Left renal cortex interstitium (tissue), 4 donors: ENCODE measurements at regions not wholly inside any gene's neighbourhood (a gene's known extent, or its start where the extent isn't known, plus 50 kb on each side); places are given as distances from the start of the nearest gene placed in this dataset.

ENCODE experiments used
- DNase-seq, 4 donors: peaks; one replicate each; pipeline ENCODE4 v3.0.0-alpha.2; 2013; ENCODE audit warnings: low read depth in 4 of 4, low spot score in 2 of 4, missing footprints in 1 of 4

DNA sequence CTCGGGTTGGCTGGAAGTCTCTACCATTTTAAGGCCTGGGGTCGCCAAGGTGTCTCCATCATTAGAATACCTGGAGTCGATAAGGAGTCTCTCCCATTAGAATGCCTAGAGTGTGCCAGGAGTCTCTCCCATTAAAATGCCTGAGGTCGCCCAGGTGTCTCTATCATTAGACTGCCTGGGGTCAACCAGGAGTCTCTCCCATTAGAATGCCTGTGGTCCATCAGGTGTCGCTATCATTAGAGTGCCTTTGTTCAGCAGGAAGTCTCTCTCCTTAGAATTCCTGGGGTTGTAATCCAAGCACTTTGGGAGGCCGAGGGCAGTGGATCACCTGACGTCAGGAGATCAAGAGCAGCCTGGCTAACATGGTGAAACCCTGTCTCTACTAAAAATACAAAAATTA lies 1533.0 kb downstream of the UQCRFS1 start:
- no peak for DNase-seq

DNA sequence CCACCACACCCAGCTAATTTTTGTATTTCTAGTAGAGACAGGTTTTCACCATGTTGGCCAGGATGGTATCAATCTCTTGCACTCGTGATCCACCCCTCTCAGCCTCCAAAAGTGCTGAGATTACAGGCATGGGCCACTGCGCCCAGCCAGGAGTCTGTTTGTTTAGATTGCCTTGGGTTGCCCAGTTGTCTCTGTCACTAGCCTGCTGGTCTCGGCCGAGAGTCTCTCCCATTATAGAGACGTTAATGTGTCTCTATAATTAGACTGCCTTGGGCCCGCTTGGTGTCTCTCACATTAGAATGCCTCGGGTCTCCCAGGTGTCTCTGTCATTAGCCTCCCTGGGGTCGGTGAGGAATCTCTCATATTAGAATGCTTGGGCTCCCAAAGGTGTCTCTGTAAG lies 1533.6 kb downstream of the UQCRFS1 start:
- DNase-seq: no peak

DNA sequence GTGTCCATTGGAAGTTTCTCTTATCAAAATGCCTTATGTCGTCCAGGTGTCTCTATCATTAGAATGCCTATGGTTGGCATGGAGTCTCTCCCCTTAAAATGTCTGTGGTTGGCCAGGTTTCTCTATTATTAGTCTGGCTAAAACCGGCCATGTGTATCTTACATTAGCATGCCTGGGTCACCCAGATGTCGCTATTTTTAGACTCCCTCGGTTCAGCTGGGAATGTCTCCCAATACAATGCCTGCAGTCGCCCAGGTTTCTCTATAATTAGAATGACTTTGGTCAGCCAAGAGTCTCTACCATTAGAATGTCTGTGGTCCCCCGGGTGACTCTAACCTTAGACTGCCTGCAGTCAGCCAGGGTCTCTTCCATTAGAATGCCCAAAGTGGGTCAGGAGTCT lies 1536.1 kb downstream of the UQCRFS1 start:
- no peak for DNase-seq

DNA sequence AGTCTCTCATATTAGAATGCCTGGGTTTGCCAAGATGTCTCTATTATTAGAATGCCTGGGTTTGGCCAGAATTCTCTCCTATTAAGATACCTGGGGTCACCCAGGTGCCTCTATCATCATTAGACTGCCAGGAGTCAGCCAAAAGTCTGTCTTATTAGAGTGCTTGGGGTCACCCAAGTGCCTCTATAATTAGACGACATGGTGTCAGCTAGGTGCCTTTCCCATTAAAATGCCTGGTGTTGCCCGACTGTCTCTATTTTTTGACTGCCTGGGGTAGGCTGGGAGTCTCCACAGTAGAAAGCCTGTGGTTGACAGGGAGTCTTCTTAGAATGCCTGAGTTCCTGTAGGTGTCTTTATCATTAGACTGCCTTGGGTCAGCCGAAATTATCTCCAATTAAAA lies 1536.6 kb downstream of the UQCRFS1 start:
- no peak for DNase-seq

DNA sequence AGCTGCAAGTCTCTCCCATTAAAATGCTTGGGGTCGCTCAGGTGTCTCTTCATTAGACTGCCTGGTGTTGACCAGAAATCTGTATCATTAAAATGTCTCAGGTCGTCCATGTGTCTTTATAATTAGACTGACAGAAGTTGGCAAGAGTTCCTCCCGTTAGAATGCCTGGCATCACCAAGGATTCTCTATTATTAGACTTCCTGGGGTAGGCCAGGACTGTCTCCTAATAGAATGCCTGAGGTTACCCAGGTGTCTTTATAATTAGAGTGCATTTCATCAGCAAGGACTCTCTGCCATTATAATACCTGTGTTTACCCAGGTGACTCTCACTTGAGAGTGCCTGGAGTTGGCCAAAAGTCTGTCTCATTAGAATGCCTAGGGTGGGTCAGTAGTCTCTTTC lies 1537.2 kb downstream of the UQCRFS1 start:
- DNase-seq: no peak

DNA sequence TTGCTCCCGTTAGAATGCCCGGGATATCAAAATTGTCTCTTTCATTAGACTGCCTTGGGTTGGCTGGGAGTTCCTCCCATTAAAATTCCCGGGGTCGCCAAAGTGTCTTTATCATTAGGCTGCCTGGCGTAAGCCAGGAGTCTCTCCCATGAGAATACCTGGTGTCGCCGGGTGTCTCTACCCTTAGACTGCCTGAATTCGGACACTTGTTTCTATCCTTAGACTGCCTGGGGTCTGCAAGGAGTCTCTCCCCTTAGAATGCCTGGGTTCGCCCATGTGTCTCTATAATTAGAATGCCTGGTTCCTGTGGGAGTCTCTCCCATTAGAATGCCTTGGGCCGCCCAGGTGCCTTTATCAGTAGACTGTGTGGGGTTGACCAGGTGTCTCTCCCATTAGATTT lies 1538.2 kb downstream of the UQCRFS1 start:
- DNase-seq: no peak

DNA sequence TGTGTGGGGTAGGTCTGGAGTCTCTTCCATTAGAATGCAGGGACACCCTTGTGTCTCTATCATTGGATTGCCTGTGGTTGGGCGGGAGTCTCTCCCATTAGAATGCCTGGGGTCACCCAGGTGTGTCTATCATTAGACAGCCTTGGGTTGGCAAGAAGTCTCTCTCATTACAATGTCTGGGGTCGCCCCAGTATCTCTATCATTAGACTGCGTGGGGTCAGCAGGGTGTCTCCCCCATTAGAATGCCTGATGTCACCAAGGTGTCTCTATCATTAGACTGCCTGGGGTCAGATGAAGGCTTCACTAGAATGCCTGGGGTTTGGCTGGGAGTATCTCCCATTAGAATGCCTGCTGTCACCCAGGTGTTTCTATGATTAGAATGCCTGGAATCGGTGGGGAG lies 1539.0 kb downstream of the UQCRFS1 start:
- no peak for DNase-seq

DNA sequence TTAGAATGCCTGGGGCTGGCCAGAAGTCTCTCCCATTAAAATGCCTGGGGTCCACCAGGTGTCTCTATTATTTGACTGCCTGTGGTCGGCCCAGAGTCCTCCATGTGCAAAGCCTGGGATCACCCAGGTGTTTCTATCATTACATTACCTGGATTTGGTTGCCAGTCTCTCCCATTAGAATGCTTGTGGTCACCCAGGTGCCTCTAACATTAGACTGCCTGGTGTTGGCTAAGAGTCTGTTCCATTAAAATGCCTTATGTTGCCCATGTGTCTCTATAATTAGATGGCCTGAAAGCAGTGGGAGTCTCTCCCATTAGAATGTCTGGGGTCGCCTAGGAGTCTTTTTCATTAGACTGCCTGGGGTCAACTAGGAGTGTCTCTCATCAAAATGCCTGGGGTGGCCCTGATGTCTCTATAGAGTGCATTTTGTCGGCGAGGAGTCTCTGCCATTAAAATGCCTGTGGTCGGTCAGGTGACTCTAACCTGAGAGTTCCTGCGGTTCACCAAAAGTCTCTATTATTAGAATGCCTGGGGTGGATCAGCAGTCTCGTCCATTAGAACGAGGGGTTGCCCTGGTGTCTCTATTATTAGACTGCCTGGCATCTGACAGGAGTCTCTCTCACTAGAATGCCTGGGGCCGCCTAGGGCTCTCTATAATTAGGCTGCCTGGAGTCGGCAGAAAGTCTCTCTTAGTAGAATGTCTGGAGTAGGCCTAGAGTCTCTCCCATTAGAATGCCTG lies 1540.5 kb downstream of the UQCRFS1 start:
- DNase-seq: no peak

DNA sequence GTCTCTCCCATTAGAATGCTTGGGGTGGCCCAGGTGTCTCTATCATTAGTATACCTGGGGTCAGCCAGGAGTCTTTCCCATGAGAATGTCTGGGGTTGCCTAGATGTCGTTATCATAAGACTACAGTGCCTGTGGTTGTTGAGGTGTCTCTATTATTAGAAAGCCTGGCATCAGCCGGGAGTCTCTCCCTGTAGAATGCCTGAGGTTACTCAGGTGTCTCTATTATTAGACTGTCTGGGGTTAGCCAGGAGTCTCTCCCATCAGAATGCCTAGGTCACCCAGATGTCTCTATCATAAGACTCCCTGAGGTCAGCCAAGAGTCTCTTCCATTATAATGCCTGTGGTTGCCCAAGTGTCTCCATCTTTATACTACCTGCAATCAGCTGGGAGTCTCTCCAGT lies 1541.1 kb downstream of the UQCRFS1 start:
- no peak for DNase-seq

DNA sequence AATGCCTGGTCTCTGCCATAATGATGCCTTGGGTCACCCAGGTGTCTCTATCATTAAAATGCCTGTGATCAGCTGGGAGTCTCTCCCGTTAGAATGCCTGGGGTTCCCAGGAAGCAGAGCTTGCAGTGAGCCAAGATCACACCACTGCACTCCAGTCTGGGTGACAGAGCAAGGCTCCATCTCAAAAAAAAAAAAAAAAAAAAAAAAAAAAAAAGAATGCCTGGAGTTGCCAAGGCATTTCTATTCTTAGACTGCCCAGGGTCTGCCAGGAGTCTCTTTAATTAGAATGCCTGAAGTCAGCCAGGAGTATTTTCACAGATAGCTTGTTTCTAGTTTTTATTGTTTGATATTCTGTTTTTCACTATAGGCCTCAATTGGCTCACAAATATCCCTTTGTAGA lies 1552.5 kb downstream of the UQCRFS1 start:
- no peak for DNase-seq

DNA sequence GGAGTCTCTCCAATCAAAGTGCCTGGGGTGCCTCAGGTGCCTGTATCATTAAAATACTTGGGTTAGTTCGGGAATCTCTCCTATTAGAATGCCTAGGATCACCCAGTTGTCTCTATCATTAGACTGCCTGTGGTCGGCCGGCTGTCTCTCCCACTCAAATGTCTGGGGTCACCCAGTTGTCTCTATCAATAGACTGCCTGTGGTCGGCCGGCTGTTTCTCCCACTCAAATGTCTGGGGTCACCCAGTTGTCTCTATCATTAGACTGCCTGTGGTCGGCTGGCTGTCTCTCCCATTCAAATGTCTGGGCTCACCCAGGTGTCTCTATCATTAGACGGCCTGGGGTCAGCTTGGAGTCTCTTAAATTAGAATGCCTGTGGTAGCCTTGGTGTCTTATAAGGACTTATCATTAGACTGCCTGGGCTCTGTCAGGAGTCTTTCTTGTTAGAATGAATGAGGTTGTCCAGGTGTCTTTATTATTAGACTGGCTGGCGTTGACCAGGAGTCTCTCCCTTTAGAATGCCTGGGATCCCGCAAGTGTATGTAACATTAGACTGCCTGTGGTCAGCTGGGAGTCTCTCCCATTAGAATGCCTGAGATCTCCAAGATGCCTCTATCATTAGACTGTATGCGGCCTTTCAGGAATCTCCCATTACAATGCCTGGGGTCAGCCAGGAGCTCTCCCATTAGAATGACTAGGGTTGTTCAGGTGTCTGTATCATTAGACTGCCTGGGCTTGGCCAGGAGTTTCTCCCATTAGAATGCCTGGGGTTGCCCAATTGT lies 1555.5 kb downstream of the UQCRFS1 start:
- DNase-seq: no peak

DNA sequence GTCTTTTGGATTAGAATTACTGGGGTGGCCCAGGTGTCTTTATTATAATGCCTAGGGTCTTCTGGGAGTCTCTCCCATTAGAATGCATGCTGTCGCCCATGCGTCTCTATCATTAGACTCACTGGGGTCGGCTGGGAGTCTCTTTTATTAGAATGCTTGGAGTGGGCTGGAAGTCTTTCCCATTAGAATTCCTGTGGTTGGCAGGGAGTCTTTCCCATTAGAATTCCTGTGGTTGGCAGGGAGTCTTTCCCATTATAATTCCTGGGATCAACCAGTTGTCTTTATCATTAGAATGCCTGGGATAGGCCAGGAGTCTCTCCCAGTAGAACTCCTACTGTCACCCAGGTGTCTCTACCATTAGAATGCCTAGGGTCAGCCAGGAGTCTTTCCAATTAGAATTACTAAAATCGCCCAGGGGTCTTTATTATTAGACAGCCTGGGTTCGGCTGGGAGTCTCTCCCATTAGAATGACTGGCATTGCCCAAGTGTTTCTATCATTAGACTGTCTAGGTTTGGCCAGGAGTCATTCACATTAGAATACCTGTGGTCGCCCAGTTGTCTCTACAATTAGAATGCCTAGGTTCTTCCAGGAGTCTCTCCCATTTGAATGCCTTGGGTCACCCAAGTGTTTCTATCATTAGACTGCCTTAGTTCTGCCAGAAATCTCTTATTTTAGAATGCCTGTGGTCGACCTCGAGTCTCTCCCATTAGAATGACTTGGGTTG lies 1558.5 kb downstream of the UQCRFS1 start:
- DNase-seq: no peak

DNA sequence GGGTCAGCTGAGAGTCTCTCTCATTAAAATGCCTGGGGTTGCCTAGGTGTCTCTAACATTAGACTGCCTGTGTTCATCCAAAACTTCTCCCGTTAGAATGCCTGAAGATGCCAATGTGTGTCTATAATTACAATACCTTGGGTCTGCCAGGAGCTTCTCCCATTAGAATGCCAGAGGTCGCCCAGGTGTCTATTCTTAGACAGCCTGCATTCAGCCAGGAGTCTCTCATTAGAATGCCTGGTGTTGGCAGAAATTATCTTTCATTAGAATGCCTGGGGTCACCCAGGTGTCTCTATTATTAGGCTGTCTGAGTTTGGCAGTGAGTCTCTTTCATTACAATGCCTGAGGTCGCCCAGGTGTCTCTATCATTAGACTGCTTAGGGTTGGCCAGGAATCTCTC lies 1560.2 kb downstream of the UQCRFS1 start:
- DNase-seq: no peak

DNA sequence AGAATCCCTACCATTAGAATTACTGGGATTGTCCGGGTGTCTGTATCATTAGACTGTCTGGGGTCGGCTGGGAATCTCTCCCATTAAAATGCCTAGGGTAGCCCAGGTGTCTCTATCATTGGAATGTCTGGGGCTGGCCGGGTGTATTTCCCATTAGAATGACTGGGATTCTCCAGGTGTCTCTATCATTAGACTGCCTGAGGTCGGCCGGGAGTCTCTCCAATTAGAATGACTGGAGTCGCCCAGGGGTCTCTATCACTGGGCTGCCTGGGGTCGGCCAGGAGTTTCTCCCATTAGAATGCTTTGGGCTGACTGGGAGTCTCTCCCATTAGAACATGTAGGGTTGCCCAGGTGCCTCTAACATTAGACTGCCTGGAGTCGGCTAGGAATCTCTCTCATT lies 1560.7 kb downstream of the UQCRFS1 start:
- DNase-seq: no peak

DNA sequence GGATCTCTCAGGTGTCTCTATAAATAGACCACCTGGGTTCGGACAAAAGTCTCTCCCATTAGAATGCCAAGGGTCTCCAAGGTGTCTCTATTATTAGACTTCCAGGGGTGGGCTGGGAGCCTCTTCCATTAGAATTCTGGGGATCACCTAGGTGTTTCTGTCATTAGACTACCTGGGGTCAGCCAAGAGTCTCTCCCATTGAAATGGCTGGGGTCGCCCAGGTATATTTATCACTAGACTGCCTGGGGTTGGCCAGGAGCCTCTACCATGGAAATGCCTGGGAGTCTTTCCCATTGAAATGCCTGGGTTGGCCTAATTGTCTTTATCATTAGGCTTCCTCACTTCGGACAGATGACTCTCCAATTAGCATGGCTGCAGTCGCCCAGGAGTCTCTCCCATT lies 1565.5 kb downstream of the UQCRFS1 start:
- DNase-seq: no peak

DNA sequence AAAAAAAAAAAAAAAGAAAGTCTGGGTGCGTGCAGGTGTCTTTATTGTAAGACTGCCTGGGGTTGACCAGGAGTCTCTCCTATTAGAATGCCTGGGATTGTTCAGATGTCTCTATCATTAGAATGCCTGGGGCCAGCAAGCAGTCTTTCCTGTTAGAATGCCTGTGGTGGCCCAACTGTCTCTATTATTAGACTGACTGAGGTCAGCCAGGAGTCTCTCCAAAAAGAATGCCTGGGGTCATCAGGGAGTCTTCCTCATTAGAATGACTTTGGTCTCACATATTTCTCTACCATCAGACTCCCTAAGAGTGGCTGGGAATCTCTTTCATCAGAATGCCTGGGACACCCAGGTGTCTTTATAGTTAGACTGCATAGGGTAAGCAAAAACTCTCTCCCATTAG lies 1577.5 kb downstream of the UQCRFS1 start:
- no peak for DNase-seq

DNA sequence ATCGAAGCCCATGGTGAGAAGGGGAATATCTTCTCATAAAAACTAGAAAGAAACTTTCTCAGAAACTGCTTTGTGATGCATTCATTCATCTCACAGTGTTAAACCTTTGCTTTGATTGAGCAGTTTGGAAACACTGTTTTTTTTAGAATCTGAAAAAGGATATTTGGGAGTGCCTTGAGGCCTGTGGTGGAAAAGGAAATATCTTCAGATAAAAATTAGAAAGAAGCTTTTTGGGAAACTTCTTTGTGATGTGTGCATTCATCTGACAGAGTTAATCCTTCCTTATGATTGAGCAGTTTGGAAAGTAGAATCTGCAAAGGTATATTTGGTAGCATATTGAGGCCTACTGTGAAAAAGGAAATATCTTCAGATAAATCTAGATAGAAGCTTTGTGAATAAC lies 1594.9 kb downstream of the UQCRFS1 start:
- no peak for DNase-seq

DNA sequence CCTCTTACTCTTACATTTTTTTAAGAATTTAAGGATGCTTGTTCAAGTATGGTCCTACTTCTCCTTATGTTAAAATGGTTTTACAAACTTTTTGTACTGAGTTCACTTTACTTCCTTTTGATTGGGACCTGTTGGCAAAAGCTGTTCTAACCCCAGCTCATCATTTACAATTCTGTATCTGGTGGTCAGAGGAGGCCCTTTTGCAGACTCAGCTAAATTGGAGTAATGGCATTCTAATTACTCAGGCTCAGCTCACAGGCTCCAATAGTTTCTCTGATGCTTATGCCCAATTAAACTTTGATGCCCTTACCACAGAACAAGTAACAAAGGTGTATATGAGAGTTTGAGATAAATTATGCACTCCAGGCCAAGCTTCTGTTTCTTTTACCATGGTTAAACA lies 1632.0 kb downstream of the UQCRFS1 start:
- DNase-seq: no peak
